Activated effector memory CD4-positive, alpha-beta T cell treated with Interleukin-2 at 50 U/mL for 16 hours (primary cell): ENCODE measurements at regions not wholly inside any gene's neighbourhood (a gene's known extent, or its start where the extent isn't known, plus 50 kb on each side); places are given as distances from the start of the nearest gene placed in this dataset.

ENCODE experiments used
- DNase-seq: peaks from one replicate; pipeline ENCODE4 v3.0.0-alpha.2; 2020

DNA sequence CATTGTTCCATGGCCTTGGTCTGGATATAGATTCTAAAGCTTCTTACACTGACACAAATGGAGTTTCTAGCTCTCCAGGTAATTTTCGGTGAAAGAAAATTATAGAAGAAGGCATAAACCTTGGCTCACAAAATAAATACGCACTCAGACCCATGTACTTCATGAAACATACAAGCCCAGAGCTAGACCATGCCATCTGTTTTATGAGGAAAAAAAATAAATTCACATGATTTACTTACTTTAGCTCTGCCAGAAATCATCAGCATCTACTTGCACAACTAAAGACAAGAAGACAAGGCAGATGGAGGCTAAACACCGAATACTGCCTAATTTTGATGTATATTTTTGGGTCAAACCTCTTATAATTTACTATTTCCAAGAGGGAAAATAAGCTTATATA is 197.4 kb upstream of the KLF14 start:
- DNase-seq, result no peak

GRCh38 chr7:130932088-130932487 is 198.1 kb upstream of the KLF14 start:
- no peak for DNase-seq

- no peak for DNase-seq
Measured at GRCh38 chr7:130932667-130933432, 198.8 kb upstream of the KLF14 start.

DNA sequence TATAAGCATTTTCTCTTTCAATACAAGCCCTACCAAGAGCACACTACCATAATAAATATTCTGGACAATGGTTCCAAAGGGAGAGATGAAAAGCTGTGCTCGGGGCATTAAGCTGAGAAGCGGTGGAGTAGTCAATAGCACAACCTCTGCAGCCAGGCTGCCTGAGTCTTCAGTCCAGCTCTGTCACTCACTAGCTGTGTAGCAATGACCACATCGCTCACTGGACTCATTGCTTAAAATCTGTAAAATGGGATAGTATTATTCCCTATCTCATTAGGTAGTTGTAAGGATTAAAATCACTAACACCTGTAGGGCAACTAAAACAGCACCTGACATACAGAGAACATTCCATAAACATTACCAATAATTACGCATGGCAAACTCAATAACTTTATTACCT is 199.9 kb upstream of the KLF14 start:
- DNase-seq, result no peak

- no peak for DNase-seq
Measured at GRCh38 chr7:130935564-130936157, 201.7 kb upstream of the KLF14 start.

- DNase-seq, result no peak
Measured at GRCh38 chr7:130936202-130936931, 202.4 kb upstream of the KLF14 start.

DNA sequence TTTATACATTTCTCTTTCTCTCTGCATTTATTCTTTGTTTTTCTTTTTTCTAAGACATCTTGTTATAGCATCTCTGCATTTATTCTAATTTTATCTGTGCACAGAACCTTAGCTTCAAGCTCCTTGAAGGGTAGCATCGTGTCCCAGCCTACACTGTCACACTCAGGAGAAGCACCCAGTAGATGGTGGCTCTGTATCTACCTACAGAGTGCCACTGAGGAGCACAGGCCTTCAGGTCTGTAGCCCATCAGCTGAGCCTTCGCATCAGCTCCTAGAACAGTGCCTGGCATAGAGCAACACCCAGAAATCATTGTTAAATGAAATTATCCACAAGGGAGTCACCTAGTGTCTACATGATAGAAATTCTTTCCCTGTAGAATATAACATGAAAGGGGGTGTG is 203.0 kb upstream of the KLF14 start:
- DNase-seq, result no peak

- DNase-seq, result no peak
Measured at GRCh38 chr7:130937830-130938229, 203.8 kb upstream of the KLF14 start.

- DNase-seq, result no peak
Measured at GRCh38 chr7:130938661-130939060, 204.7 kb upstream of the KLF14 start.

GRCh38 chr7:130939321-130940095 is 205.5 kb upstream of the KLF14 start:
- no peak for DNase-seq

- no peak for DNase-seq
Measured at GRCh38 chr7:130940326-130940725, 206.3 kb upstream of the KLF14 start.

- no peak for DNase-seq
Measured at GRCh38 chr7:130940907-130941306, 206.9 kb upstream of the KLF14 start.

DNA sequence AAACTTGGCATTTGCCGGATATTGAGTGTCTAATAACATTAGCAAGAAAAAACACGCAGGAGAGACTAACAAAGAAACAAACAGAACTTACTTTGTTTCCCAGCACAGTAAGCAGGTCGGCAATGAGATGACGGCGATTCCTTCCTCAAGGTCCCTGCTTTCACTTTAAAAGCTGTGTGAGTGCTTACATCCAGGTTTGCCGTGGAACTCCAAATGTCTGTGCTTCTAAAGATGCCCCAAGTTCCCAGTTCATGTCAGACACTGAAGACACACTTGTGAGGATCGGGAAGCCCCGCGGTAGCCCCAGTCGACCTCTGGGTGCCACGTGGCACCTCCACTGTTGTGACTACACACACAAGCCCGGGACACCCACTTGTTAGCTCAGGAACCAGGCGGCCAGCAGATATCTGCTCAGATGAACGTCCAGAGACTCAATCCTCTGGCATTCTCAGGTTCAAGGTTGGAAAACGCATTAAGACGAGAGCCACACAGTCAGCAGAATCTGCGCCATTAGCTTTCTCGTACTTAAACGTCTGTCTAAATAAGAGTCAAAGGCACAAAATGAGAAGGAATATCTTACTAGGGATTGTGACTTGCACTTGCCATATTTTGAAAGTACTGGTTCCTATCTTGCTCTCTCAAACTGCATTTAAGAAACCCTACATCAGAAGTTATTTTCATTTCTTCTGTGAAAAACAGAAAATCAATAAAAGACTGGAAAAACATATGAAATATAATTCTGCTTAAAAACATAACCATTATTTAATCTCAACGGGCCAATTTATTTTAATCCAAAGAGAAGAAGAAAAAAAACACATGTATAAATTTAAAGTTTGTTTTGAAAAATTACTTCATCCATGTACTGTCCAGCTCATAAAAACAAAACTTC is 207.6 kb upstream of the KLF14 start:
- no peak for DNase-seq

DNA sequence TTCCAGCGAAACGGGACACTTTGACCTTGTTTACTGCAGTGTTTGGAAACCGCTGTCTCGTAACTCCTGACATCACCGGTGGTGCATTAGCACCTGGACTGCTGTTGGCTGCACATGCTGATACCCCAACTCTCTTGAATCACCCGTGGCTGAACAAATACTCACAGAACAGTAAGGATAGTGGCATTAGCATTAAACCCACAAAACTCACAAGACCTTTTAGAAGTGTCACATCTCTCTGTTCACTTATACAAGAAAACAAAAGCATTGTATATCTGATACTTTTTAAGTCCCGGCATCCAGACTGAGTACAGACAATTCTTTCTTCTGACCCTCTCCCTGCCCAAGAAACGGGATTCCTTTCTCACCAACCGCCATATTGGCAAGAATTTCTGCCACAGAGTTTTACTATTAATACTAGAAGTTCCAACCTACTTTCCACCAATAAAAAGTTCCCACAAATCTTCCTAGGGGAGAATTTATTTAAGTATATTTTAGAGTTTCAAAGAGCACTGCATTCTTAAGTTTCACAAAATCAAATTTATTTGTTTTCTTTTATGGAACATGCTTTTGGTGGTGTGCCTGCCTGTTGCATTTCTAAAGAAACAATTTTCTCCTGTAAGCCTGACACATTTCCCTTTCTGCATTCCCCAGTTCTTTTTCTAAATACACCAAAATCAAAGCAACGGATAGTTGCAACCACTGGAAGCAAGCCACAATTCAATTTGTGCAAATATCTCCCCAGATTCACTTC is 208.4 kb upstream of the KLF14 start:
- DNase-seq, result no peak

- no peak for DNase-seq
Measured at GRCh38 chr7:130943336-130943901, 209.4 kb upstream of the KLF14 start.

- no peak for DNase-seq
Measured at GRCh38 chr7:130943981-130944380, 210.0 kb upstream of the KLF14 start.

DNA sequence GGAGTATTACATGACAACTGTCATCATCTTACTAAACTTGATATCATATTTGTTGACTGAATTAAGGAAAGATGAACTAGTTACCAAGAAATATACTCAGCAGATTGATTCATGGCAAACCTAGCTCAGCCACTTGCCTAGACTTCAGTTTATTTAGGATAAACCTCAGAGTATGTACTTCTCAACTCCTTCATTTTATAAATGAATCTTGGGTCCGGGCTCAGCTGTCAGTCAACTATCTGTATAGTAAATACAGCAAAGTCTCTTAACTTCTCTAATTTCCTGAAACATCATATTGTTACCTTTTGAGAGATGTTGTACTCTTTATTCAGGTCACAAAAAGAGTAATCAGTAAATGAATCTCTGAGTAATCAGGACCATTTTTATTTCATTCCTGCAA is 211.0 kb upstream of the KLF14 start:
- DNase-seq, result no peak

DNA sequence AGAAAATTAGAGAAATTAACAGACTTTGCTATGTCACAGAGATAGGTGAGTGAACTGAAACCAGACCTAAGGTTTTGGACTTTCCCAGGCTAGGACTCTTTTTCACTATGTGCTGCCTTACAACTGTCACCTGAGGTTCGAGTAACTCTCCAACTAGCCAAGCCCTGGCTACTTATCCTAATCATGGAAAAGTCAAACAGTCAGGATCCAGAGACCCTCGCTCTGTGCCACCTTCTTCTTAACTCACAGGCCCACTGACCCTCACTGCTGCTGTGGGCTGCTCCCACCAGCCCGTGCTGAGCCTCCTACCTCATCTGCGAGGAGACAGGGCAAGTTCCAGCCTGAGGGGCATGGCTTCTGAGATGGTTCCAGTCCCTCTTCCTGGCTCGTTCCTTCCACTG is 211.4 kb upstream of the KLF14 start:
- DNase-seq, result no peak

GRCh38 chr7:130946114-130946513 is 212.1 kb upstream of the KLF14 start:
- DNase-seq, result no peak

DNA sequence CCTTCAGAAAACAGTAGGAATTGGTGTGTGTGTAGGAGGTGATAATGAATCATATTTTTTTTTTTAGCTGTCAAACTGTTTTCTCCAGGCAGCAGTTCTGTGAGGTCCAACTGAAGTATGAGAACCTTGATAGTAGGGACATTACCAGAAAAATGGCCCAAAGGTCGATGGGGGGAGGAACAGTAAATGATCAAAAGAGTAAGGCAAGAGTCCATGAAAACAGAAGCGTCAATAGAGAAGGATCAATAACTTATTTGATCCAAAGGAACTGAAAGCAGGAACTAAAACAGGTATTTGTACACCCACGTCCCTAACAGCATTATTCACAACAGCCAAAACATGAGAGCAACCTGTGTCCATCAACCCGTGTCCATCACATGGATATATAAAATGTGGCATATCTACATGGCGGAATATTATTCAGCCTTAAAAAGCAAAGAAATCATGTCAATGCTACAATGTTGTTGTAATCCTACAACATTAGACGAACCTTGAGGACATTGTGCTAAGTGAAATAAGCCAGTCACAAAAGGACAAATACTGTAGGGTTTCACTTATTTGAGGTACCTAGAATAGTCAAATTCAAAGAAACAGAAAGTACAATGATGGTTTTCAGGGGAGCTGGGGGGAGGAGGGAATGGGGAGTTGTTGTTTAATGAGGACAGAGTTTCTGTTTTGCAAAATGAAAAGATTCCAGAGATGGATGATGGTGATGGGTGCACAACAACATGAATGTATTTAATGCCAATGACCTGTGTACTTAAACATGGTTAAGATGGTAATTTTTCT is 214.0 kb upstream of the KLF14 start:
- DNase-seq, result no peak
